GM19035 (cell line): ENCODE measurements at regions not wholly inside any gene's neighbourhood (a gene's known extent, or its start where the extent isn't known, plus 50 kb on each side); places are given as distances from the start of the nearest gene placed in this dataset.

Experiments used
- ATAC-seq: cut with Tn5 transposase; IDR thresholded peaks from one replicate; pipeline ENCODE4 v1.9.1; 2021; ENCODE audit not compliant: unreplicated experiment

GRCh38 chr1:25024615-25025350 is 94.7 kb upstream of the RUNX3 start:
- ATAC-seq = no peak

- ATAC-seq = no peak
These were observed 93.8 kb upstream of the RUNX3 start for GRCh38 chr1:25023826-25024225.

GRCh38 chr1:25023190-25023578 is 93.1 kb upstream of the RUNX3 start:
- no peak for ATAC-seq

- ATAC-seq = peak; percentile 77
These were observed 92.5 kb upstream of the RUNX3 start for GRCh38 chr1:25022361-25023189.

GRCh38 chr1:25021591-25022215 is 91.6 kb upstream of the RUNX3 start:
- no peak for ATAC-seq

GRCh38 chr1:25020851-25021590 is 90.9 kb upstream of the RUNX3 start:
- ATAC-seq = no peak

GRCh38 chr1:25020173-25020845 is 90.2 kb upstream of the RUNX3 start:
- no peak for ATAC-seq

GRCh38 chr1:25019337-25020172 is 89.5 kb upstream of the RUNX3 start:
- peak; percentile 51 for ATAC-seq

GRCh38 chr1:25018943-25019336 is 88.9 kb upstream of the RUNX3 start:
- ATAC-seq = no peak

- ATAC-seq = no peak
These were observed 88.1 kb upstream of the RUNX3 start for GRCh38 chr1:25018110-25018735.

- no peak for ATAC-seq
These were observed 87.5 kb upstream of the RUNX3 start for GRCh38 chr1:25017436-25018109.

- ATAC-seq = no peak
These were observed 83.2 kb upstream of the RUNX3 start for GRCh38 chr1:25012966-25013962.

- no peak for ATAC-seq
These were observed 82.0 kb upstream of the RUNX3 start for GRCh38 chr1:25011943-25012638.

- no peak for ATAC-seq
These were observed 81.2 kb upstream of the RUNX3 start for GRCh38 chr1:25011275-25011674.

- ATAC-seq = no peak
These were observed 79.7 kb upstream of the RUNX3 start for GRCh38 chr1:25009671-25010262.

- no peak for ATAC-seq
These were observed 78.1 kb upstream of the RUNX3 start for GRCh38 chr1:25008192-25008485.
